GM23338 (cell line): ENCODE measurements at regions not wholly inside any gene's neighbourhood (a gene's known extent, or its start where the extent isn't known, plus 50 kb on each side); places are given as distances from the start of the nearest gene placed in this dataset.

Experiments
- ATAC-seq: fragments of 200-7000 bp; cut with Tn5 transposase; 3 replicates; pipeline ENCODE4 v1.9.1; 2020
- DNase-seq: peaks from one replicate; pipeline ENCODE4 v3.0.0-alpha.2; 2015; ENCODE audit warnings: low spot score
- H2AFZ ChIP-seq: fragments of 200-600 bp; sonication (generic); 2 replicates; pipeline ENCODE4 v1.8.0; 2016; ENCODE audit warnings: antibody characterized with exemption, mild to moderate bottlenecking, moderate library complexity
- H3F3A ChIP-seq: fragments of 200-600 bp; sonication (generic); replicated peaks from 2 replicates; pipeline ENCODE4 v1.8.0; 2017; ENCODE audit warnings: antibody characterized with exemption, mixed run types, low read depth
- H3K27ac ChIP-seq: fragments of 200-600 bp; sonication (generic); 2 replicates; pipeline ENCODE4 v1.6.1; 2016; ENCODE audit warnings: low read depth
- H3K27me3 ChIP-seq: fragments of 200-600 bp; sonication (generic); 2 replicates; pipeline ENCODE4 v1.8.0; 2016; ENCODE audit warnings: mild to moderate bottlenecking, mixed run types, moderate library complexity; ENCODE audit not compliant: insufficient read depth
- H3K36me3 ChIP-seq: fragments of 200-600 bp; sonication (generic); 2 replicates; pipeline ENCODE4 v1.8.0; 2016; ENCODE audit warnings: mild to moderate bottlenecking; ENCODE audit not compliant: insufficient read depth
- H3K4me1 ChIP-seq: fragments of 200-600 bp; sonication (generic); 2 replicates; pipeline ENCODE4 v1.8.0; 2016; ENCODE audit warnings: mild to moderate bottlenecking, moderate library complexity; ENCODE audit not compliant: insufficient read depth
- H3K4me2 ChIP-seq: fragments of 200-600 bp; sonication (generic); 2 replicates; pipeline ENCODE4 v1.7.1; 2017; ENCODE audit warnings: mixed run types
- H3K4me3 ChIP-seq: fragments of 200-600 bp; sonication (generic); 2 replicates; pipeline ENCODE4 v1.6.1; 2016; ENCODE audit warnings: mixed run types
- H3K79me2 ChIP-seq: fragments of 200-600 bp; sonication (generic); replicated peaks from 2 replicates; pipeline ENCODE4 v1.8.0; 2017; ENCODE audit warnings: mild to moderate bottlenecking; ENCODE audit not compliant: insufficient read depth
- H3K9me2 ChIP-seq: fragments of 200-600 bp; sonication (generic); 2 replicates; pipeline ENCODE4 v1.8.0; 2017; ENCODE audit not compliant: insufficient read depth
- H4K20me1 ChIP-seq: fragments of 200-600 bp; sonication (generic); replicated peaks from 2 replicates; pipeline ENCODE4 v1.8.0; 2017; ENCODE audit warnings: mild to moderate bottlenecking; ENCODE audit not compliant: insufficient read depth
- H3K27ac Mint-ChIP-seq: 2 replicates; pipeline ENCODE4 v1.8.0; 2020; ENCODE audit warnings: inconsistent platforms, mild to moderate bottlenecking, moderate library complexity, mixed read lengths
- H3K27me3 Mint-ChIP-seq: 3 replicates; pipeline ENCODE4 v1.8.0; 2022; ENCODE audit warnings: low read depth, mild to moderate bottlenecking, moderate library complexity, mixed read lengths, inconsistent platforms; ENCODE audit not compliant: insufficient read depth, poor library complexity
- H3K36me3 Mint-ChIP-seq: 3 replicates; pipeline ENCODE4 v1.8.0; 2021; ENCODE audit warnings: low read depth, mild to moderate bottlenecking, inconsistent platforms, moderate library complexity, mixed read lengths
- H3K4me1 Mint-ChIP-seq: 3 replicates; pipeline ENCODE4 v1.8.0; 2020; ENCODE audit warnings: mild to moderate bottlenecking, inconsistent platforms, mixed read lengths
- H3K4me3 Mint-ChIP-seq: 3 replicates; pipeline ENCODE4 v1.8.0; 2021; ENCODE audit warnings: moderate library complexity, mild to moderate bottlenecking, inconsistent platforms, mixed read lengths
- H3K9me3 Mint-ChIP-seq: 3 replicates; pipeline ENCODE4 v1.8.0; 2020; ENCODE audit warnings: moderate library complexity, mild to moderate bottlenecking, inconsistent platforms, mixed read lengths
- CREB1 ChIP-seq: fragments of 250-450 bp; sonication (Bioruptor Pico); IDR thresholded peaks from 2 replicates; pipeline ENCODE4 v1.5.0; 2020; ENCODE audit warnings: low read depth, mild to moderate bottlenecking, moderate library complexity
- EZH2 ChIP-seq: fragments of 200-600 bp; sonication (generic); IDR thresholded peaks from one replicate; pipeline ENCODE4 v1.8.0; 2017; ENCODE audit warnings: antibody characterized with exemption, mild to moderate bottlenecking, low read depth; ENCODE audit not compliant: unreplicated experiment
- POLR2AphosphoS5 ChIP-seq: IDR thresholded peaks from 2 replicates; pipeline ENCODE4 v1.6.1; 2016; ENCODE audit warnings: antibody characterized with exemption, low read depth
- STAT1 ChIP-seq: IDR thresholded peaks from one replicate; pipeline ENCODE4 v1.6.1; 2016; ENCODE audit warnings: antibody characterized with exemption; ENCODE audit not compliant: unreplicated experiment
- ZNF331 ChIP-seq: fragments of 250-450 bp; sonication (Bioruptor Pico); IDR thresholded peaks from 2 replicates; pipeline ENCODE4 v1.5.0; 2020; ENCODE audit warnings: low read depth, mild to moderate bottlenecking, moderate library complexity
- TF ChIP-seq, protein P1 (sequence below): fragments of 250-450 bp; sonication (Bioruptor Pico); IDR thresholded peaks from 2 replicates; pipeline ENCODE4 v1.5.0; 2020; ENCODE audit warnings: mild to moderate bottlenecking, moderate library complexity
- TF ChIP-seq, protein P2 (sequence below), 2 experiments: fragments of 200-600 bp in 1 of 2; sonication (generic) in 1 of 2; conservative IDR thresholded peaks; 2 replicates each; pipeline versions ENCODE4 v1.5.1 to v1.6.1; 2016 to 2017; ENCODE audit warnings: antibody characterized with exemption in 2 of 2, low read depth in 2 of 2, mild to moderate bottlenecking in 2 of 2, moderate library complexity in 1 of 2

DNA sequence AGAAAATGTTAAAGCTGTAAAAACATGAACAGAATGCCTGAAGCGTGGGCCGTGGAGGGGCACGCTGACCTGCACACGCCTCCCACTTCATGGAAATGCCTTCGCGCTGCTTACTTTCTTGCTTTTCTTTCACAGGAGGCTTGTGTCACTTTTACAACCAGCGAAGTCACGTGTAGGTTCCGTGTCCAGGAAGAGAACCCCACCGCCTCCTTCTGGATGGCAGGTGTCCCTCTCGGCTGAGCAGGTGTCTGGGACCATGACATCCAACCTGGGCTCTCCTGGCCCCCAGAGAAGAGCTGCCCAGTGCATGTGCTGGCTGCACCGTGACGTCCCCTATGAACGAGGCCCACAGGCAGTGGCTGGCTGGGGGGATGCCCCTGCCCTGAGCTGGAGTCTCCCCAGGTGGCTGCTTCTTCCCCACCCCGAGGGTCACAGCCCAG is 345.0 kb upstream of the SFSWAP start:
- TF ChIP-seq EZH2 (no peak), CREB1 (CRISPR knock-in tag) (no peak), ZNF331 (CRISPR knock-in tag) (no peak), STAT1 (no peak), POLR2AphosphoS5 (no peak)
- TF ChIP-seq, protein P1, sequence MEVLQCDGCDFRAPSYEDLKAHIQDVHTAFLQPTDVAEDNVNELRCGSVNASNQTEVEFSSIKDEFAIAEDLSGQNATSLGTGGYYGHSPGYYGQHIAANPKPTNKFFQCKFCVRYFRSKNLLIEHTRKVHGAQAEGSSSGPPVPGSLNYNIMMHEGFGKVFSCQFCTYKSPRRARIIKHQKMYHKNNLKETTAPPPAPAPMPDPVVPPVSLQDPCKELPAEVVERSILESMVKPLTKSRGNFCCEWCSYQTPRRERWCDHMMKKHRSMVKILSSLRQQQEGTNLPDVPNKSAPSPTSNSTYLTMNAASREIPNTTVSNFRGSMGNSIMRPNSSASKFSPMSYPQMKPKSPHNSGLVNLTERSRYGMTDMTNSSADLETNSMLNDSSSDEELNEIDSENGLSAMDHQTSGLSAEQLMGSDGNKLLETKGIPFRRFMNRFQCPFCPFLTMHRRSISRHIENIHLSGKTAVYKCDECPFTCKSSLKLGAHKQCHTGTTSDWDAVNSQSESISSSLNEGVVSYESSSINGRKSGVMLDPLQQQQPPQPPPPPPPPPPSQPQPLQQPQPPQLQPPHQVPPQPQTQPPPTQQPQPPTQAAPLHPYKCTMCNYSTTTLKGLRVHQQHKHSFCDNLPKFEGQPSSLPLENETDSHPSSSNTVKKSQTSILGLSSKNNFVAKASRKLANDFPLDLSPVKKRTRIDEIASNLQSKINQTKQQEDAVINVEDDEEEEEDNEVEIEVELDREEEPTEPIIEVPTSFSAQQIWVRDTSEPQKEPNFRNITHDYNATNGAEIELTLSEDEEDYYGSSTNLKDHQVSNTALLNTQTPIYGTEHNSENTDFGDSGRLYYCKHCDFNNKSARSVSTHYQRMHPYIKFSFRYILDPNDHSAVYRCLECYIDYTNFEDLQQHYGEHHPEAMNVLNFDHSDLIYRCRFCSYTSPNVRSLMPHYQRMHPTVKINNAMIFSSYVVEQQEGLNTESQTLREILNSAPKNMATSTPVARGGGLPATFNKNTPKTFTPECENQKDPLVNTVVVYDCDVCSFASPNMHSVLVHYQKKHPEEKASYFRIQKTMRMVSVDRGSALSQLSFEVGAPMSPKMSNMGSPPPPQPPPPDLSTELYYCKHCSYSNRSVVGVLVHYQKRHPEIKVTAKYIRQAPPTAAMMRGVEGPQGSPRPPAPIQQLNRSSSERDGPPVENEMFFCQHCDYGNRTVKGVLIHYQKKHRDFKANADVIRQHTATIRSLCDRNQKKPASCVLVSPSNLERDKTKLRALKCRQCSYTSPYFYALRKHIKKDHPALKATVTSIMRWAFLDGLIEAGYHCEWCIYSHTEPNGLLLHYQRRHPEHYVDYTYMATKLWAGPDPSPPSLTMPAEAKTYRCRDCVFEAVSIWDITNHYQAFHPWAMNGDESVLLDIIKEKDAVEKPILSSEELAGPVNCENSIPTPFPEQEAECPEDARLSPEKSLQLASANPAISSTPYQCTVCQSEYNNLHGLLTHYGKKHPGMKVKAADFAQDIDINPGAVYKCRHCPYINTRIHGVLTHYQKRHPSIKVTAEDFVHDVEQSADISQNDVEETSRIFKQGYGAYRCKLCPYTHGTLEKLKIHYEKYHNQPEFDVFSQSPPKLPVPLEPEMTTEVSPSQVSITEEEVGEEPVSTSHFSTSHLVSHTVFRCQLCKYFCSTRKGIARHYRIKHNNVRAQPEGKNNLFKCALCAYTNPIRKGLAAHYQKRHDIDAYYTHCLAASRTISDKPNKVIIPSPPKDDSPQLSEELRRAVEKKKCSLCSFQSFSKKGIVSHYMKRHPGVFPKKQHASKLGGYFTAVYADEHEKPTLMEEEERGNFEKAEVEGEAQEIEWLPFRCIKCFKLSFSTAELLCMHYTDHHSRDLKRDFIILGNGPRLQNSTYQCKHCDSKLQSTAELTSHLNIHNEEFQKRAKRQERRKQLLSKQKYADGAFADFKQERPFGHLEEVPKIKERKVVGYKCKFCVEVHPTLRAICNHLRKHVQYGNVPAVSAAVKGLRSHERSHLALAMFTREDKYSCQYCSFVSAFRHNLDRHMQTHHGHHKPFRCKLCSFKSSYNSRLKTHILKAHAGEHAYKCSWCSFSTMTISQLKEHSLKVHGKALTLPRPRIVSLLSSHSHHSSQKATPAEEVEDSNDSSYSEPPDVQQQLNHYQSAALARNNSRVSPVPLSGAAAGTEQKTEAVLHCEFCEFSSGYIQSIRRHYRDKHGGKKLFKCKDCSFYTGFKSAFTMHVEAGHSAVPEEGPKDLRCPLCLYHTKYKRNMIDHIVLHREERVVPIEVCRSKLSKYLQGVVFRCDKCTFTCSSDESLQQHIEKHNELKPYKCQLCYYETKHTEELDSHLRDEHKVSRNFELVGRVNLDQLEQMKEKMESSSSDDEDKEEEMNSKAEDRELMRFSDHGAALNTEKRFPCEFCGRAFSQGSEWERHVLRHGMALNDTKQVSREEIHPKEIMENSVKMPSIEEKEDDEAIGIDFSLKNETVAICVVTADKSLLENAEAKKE (CRISPR knock-in tag) = no peak
- TF ChIP-seq, protein P2, sequence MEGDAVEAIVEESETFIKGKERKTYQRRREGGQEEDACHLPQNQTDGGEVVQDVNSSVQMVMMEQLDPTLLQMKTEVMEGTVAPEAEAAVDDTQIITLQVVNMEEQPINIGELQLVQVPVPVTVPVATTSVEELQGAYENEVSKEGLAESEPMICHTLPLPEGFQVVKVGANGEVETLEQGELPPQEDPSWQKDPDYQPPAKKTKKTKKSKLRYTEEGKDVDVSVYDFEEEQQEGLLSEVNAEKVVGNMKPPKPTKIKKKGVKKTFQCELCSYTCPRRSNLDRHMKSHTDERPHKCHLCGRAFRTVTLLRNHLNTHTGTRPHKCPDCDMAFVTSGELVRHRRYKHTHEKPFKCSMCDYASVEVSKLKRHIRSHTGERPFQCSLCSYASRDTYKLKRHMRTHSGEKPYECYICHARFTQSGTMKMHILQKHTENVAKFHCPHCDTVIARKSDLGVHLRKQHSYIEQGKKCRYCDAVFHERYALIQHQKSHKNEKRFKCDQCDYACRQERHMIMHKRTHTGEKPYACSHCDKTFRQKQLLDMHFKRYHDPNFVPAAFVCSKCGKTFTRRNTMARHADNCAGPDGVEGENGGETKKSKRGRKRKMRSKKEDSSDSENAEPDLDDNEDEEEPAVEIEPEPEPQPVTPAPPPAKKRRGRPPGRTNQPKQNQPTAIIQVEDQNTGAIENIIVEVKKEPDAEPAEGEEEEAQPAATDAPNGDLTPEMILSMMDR (conservative IDR thresholded peaks at IDR 0.05; ENCODE audit: low read depth in 2 of 2) = 0 out of 4 replicates have a peak, but pooled peaks of 1 of the 2 experiments have one; percentile 5
- Histone ChIP-seq H3K79me2 (no peaks in the 10 kb centered on the region), H2AFZ (no peak overlapping the region), H3K27ac (no peak overlapping the region), H3F3A (no peaks in the 10 kb centered on the region), H3K9me2 (0 out of 2 replicates have a peak, but pooled peaks cover 3% of the 10 kb centered on the region), H3K27me3 (no peaks in the 10 kb centered on the region), H3K36me3 (no peaks in the 10 kb centered on the region), H3K4me1 (no peaks in the 10 kb centered on the region), H3K4me3 (no peak overlapping the region), H3K4me2 (no peak overlapping the region), H4K20me1 (no peaks in the 10 kb centered on the region)
- DNase-seq (no peak), ATAC-seq (no peak)
- peaks cover 10% of the 10 kb centered on the region; the same call in 2 of the 3 replicates for H3K9me3 Mint-ChIP-seq
- peaks cover 5% of the 10 kb centered on the region for H3K27me3 Mint-ChIP-seq
- no peaks in the 10 kb centered on the region for H3K36me3 Mint-ChIP-seq
- no peak overlapping the region for H3K4me3 Mint-ChIP-seq
- H3K27ac Mint-ChIP-seq = no peak overlapping the region
- peaks cover 7% of the 10 kb centered on the region; the same call in 1 of the 3 replicates for H3K4me1 Mint-ChIP-seq
